Gastroesophageal sphincter (tissue), 4 donors: ENCODE measurements at regions not wholly inside any gene's neighbourhood (a gene's known extent, or its start where the extent isn't known, plus 50 kb on each side); places are given as distances from the start of the nearest gene placed in this dataset.
A peak's percentile ranks its signal among the peaks of the same experiment; 100 is the strongest.

Experiments used
- ATAC-seq: fragments of 150-250 bp; one replicate; pipeline ENCODE4 v1.9.1; 2016; ENCODE audit warnings: mild to moderate bottlenecking, moderate library complexity
- H3K27ac ChIP-seq, 4 donors: fragments of 200-600 bp; sonication (generic) in 3 of 4; 1 replicate in 3 of 4; 2 replicates in 1 of 4; pipeline ENCODE4 v1.5.1; 2016 to 2019
- H3K27me3 ChIP-seq: fragments of 200-600 bp; sonication (generic); one replicate; pipeline ENCODE4 v1.5.1; 2019
- H3K36me3 ChIP-seq, 2 donors: fragments of 200-600 bp; sonication (generic); one replicate each; pipeline ENCODE4 v1.5.1; 2019; ENCODE audit warnings: control low read depth in 1 of 2
- H3K4me1 ChIP-seq, 3 donors: fragments of 200-600 bp; sonication (generic); 1 replicate in 2 of 3; 2 replicates in 1 of 3; pipeline ENCODE4 v1.5.1; 2016 to 2019; ENCODE audit warnings: control low read depth in 2 of 3
- H3K4me3 ChIP-seq, 2 donors: fragments of 200-600 bp; sonication (generic); one replicate each; pipeline ENCODE4 v1.5.1; 2019; ENCODE audit warnings: mild to moderate bottlenecking in 1 of 2, moderate library complexity in 1 of 2
- H3K9me3 ChIP-seq, 3 donors: fragments of 200-600 bp; sonication (generic); one replicate each; pipeline ENCODE4 v1.5.1; 2017 to 2019; ENCODE audit warnings: control low read depth in 2 of 3
- EP300 ChIP-seq: sonication (generic); formaldehyde crosslinking; IDR thresholded peaks from one replicate; pipeline ENCODE4 v1.6.1; 2017; ENCODE audit warnings: antibody characterized with exemption, mild to moderate bottlenecking
- POLR2A ChIP-seq, 2 donors: fragments of 450-650 bp; IDR thresholded peaks; one replicate each; pipeline ENCODE4 v1.6.1; 2017; ENCODE audit warnings: antibody characterized with exemption in 2 of 2, mild to moderate bottlenecking in 2 of 2, moderate library complexity in 1 of 2
- POLR2AphosphoS5 ChIP-seq: sonication (generic); formaldehyde crosslinking; IDR thresholded peaks from one replicate; pipeline ENCODE4 v1.6.1; 2017; ENCODE audit warnings: antibody characterized with exemption
- WGBS, 2 donors: methylation state at CpG; one replicate each; pipeline ENCODE4 v1.1.5; 2018; ENCODE audit warnings: low coverage in 1 of 2; 5-methylcytosine and 5-hydroxymethylcytosine counted together
- TF ChIP-seq, protein P1 (sequence below), 4 experiments: fragments of 200-600 bp in 2 of 4; fragments of 450-650 bp in 2 of 4; sonication (generic) in 1 of 4; IDR thresholded peaks; one replicate each; pipeline ENCODE4 v1.5.1; 2017 to 2019; ENCODE audit warnings: antibody characterized with exemption in 4 of 4, mild to moderate bottlenecking in 2 of 4, moderate library complexity in 2 of 4

DNA sequence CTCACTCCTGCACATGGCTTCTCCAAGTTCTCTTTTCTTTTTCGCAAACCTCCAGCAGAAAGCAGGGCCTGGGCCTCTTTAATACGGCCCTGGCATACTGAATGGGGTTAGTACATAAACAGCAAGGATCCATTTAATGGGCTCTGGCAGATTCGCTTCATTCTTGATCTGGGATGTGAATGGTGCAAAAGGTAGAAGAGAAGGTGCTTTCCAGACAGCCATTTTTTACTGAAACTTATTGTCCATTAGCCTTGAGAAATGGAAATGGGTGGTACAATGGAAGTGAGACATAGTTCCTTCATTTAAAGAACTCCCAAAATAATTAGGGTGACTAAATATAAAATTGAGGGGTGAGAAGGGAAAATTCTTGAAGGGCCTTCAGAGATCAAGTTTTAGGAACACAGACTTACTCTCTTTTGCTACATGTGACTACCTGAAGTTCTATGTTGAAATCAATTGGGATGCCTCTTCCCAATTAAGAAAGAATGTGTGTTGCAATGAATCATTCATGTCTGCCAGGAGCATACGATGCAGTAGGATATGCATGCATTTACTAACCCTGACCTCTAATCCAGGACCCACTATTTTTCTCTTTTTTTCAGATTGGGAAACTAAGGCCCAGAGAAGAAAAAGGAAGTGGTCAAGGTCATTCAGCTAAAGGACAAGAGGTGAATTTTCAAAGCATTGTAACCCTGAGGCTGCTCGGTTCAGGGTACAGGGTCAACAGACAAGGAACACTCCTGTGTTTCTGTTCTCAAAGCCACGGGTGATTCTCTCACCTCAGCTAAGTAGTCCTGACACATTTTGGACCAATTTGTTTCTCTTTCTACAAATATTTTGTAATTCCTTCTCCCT lies 144.1 kb downstream of the BBOX1 start:
- no peak for ATAC-seq
- H3K27ac ChIP-seq: no peak overlapping the region
- no peaks in the 10 kb centered on the region for H3K36me3 ChIP-seq
- no peaks in the 10 kb centered on the region for H3K9me3 ChIP-seq
- WGBS, 2 donors: 76 to 88% methylated on average over 4 to 6 of the region's 6 CpGs
- no peak overlapping the region for H3K4me3 ChIP-seq
- TF ChIP-seq, protein P1, sequence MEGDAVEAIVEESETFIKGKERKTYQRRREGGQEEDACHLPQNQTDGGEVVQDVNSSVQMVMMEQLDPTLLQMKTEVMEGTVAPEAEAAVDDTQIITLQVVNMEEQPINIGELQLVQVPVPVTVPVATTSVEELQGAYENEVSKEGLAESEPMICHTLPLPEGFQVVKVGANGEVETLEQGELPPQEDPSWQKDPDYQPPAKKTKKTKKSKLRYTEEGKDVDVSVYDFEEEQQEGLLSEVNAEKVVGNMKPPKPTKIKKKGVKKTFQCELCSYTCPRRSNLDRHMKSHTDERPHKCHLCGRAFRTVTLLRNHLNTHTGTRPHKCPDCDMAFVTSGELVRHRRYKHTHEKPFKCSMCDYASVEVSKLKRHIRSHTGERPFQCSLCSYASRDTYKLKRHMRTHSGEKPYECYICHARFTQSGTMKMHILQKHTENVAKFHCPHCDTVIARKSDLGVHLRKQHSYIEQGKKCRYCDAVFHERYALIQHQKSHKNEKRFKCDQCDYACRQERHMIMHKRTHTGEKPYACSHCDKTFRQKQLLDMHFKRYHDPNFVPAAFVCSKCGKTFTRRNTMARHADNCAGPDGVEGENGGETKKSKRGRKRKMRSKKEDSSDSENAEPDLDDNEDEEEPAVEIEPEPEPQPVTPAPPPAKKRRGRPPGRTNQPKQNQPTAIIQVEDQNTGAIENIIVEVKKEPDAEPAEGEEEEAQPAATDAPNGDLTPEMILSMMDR (IDR thresholded peaks at IDR 0.05): no peak
- TF ChIP-seq POLR2AphosphoS5: no peak
- no peak for TF ChIP-seq EP300
- no peak for TF ChIP-seq POLR2A (IDR thresholded peaks at IDR 0.05)
- H3K4me1 ChIP-seq: no peaks in the 10 kb centered on the region
- H3K27me3 ChIP-seq: no peaks in the 10 kb centered on the region

DNA sequence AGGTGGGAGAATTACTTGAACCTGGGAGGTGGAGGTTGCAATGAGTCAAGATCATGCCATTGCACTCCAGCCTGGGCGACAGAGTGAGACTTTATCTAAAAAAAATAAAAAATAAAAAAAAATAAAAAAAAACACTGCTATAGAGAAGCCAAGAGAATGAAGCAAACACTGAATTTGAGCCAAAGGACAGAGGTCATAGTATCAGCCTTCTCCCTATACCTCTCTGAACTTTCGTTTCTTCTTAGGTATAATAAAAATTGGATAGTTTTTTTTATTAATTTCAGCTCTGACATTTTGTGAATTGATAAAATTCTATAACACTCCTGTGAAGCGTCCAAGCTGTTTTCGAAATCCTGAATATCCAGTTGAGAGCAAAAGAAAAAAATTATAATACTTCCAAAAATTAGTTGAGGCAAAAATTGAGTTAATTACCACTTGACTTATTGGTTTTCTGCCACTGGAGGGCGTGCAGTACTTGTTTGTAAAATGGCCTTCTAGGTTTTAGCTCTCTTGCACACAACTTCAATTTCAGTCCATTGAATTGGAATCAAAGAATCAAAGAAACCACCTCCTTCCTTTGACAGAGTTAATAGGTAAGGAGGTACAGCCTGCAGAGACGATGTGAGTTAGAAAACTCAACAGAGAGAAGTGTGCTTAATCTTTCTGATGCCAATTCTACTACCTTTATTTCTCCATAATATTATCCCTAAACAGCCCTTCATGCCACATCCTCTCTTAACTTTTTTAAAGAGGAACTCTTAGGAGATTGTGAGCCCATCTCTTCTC lies 143.2 kb downstream of the BBOX1 start:
- ATAC-seq: no peak
- Histone ChIP-seq H3K36me3 (no peaks in the 10 kb centered on the region), H3K4me1 (no peaks in the 10 kb centered on the region), H3K9me3 (no peaks in the 10 kb centered on the region), H3K4me3 (no peak overlapping the region), H3K27me3 (no peaks in the 10 kb centered on the region), H3K27ac (no peak overlapping the region)
- TF ChIP-seq POLR2A (IDR thresholded peaks at IDR 0.05) (no peak), EP300 (no peak)
- TF ChIP-seq, protein P1 (IDR thresholded peaks at IDR 0.05): peak; percentile 53 to 77 (median 74)
- WGBS, 2 donors: 13 to 31% methylated on average over 5 to 6 of the region's 6 CpGs

DNA sequence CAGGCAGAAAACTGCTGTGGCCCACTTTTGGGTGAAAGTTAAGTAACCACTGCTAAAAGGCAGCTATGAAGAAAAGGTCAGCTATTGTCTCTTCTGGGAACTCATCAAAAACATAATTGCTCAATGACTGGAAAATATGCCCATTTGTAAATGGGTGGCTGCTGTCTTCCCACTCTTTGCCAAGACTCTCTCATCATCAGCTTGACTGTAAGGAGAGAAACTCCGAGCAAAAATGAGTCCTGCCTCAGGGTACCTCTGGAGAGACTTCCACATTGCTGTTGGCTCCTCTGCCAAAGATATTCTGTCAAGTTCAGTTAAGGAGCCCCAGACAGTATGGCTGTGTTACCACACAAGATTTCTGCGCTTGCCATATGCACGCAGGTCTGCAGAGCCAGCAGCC lies 138.7 kb downstream of the BBOX1 start:
- no peaks in the 10 kb centered on the region for H3K4me1 ChIP-seq
- 68 to 82% methylated on average over 3 of the region's 3 CpGs for WGBS, 2 donors
- no peak for ATAC-seq
- H3K27ac ChIP-seq: no peak overlapping the region
- H3K4me3 ChIP-seq: no peak overlapping the region
- TF ChIP-seq, protein P1 (IDR thresholded peaks at IDR 0.05): no peak
- TF ChIP-seq POLR2A (IDR thresholded peaks at IDR 0.05) (no peak), POLR2AphosphoS5 (no peak), EP300 (no peak)
- H3K36me3 ChIP-seq: no peaks in the 10 kb centered on the region
- H3K27me3 ChIP-seq: no peaks in the 10 kb centered on the region
- no peaks in the 10 kb centered on the region for H3K9me3 ChIP-seq

DNA sequence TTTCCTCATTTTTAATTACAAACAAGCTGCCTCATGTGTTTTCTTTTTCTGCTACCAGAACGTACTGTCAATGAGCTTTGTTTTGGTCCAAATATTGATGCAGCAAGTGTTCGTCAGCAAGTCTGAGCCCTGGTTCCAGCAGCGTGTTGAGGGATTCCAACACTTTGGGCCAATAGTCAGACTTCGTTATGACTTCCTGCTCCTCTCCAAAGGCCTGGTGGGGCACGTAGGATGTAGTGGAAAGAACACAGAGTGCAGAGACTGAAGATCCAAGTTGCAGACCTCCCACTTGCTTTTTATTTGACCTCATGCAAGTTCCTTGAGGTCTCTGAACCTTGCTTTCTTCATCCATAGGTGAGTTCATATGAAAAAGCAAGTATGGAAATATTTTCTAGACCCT lies 138.2 kb downstream of the BBOX1 start:
- TF ChIP-seq, protein P1 (IDR thresholded peaks at IDR 0.05): no peak
- TF ChIP-seq POLR2A (IDR thresholded peaks at IDR 0.05) (no peak), EP300 (no peak)
- 67 to 81% methylated on average over 3 to 5 of the region's 5 CpGs for WGBS, 2 donors

More for the DNA sequence above, 138.2 kb downstream of the BBOX1 start:
- no peak overlapping the region for H3K27ac ChIP-seq
- ATAC-seq: no peak
- no peaks in the 10 kb centered on the region for H3K27me3 ChIP-seq
- H3K4me3 ChIP-seq: no peak overlapping the region
- no peaks in the 10 kb centered on the region for H3K36me3 ChIP-seq
- H3K9me3 ChIP-seq: no peaks in the 10 kb centered on the region
- no peaks in the 10 kb centered on the region for H3K4me1 ChIP-seq
